GM12865 (cell line): ENCODE measurements at regions not wholly inside any gene's neighbourhood (a gene's known extent, or its start where the extent isn't known, plus 50 kb on each side); places are given as distances from the start of the nearest gene placed in this dataset.

Source experiments
- DNase-seq: peaks from one replicate; pipeline ENCODE4 v3.0.0; 2010; ENCODE audit warnings: low read depth
- H3K4me3 ChIP-seq: 2 replicates; pipeline ENCODE4 v1.5.1; 2011; ENCODE audit warnings: mild to moderate bottlenecking, low read depth, low read length, control low read depth
- CTCF ChIP-seq: IDR thresholded peaks from 2 replicates; pipeline ENCODE4 v1.5.1; 2011; ENCODE audit warnings: low read length, control low read depth, low read depth, inconsistent platforms; ENCODE audit not compliant: insufficient read depth; ENCODE audit errors: missing control alignments

GRCh38 chr9:21549890-21550289 is 67.8 kb upstream of the IFNE start:
- no peak for TF ChIP-seq CTCF
- H3K4me3 ChIP-seq: no peak overlapping the region
- no peak for DNase-seq

- H3K4me3 ChIP-seq: no peak overlapping the region
- no peak for TF ChIP-seq CTCF
- DNase-seq: no peak
Observed at GRCh38 chr9:21550392-21550791, 68.3 kb upstream of the IFNE start.

GRCh38 chr9:21551401-21551800 is 69.3 kb upstream of the IFNE start:
- TF ChIP-seq CTCF: no peak
- no peak for DNase-seq
- no peak overlapping the region for H3K4me3 ChIP-seq

GRCh38 chr9:21552244-21553170 is 70.4 kb upstream of the IFNE start:
- no peak overlapping the region for H3K4me3 ChIP-seq
- TF ChIP-seq CTCF: no peak
- no peak for DNase-seq

- H3K4me3 ChIP-seq: no peak overlapping the region
- no peak for DNase-seq
- no peak for TF ChIP-seq CTCF
Observed at GRCh38 chr9:21553441-21553840, 71.3 kb upstream of the IFNE start.

GRCh38 chr9:21554813-21555212 is 72.7 kb upstream of the IFNE start:
- H3K4me3 ChIP-seq: no peak overlapping the region
- no peak for TF ChIP-seq CTCF

GRCh38 chr9:21555911-21556310 is 73.8 kb upstream of the IFNE start:
- no peak for DNase-seq
- no peak for TF ChIP-seq CTCF
- H3K4me3 ChIP-seq: no peak overlapping the region

More at GRCh38 chr9:21554813-21555212, 72.7 kb upstream of the IFNE start:
- no peak for DNase-seq
